ENCODE measurements at regions not wholly inside any gene's neighbourhood (a gene's known extent, or its start where the extent isn't known, plus 50 kb on each side); places are given as distances from the start of the nearest gene placed in this dataset.

DNA sequence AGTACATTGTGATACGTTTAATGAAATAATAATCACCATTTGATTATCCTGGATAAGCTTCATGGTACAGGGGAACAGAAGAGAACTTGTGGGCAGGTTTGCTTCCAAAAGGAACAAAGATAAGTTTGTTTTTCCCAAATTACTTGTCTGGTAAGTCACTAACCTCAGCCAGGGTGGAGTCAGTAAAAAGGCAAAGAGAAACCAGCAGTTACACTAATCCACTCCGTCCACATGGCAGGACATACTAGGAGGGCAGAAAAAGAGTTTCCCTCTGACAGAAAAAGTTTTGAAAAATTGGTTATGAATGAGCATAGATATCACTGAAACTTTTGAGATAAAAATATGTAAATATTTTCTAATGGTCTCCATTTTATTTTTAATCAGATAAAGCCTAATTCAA is 285.9 kb downstream of the IL15 start:
- intact Hi-C loops (cut with micrococcal nuclease): no loop called here
- no peak overlapping the region for H3K4me2 ChIP-seq (replicated peaks; ENCODE audit: extremely low read depth, low read length, poor library complexity, severe bottlenecking)
- Mint-ChIP-seq H3K9me3 (peaks cover 0 to 11% (median 2%) of the 10 kb centered on the region in 7 donors), H3K4me1 (no peaks in the 10 kb centered on the region), H3K27ac (no peak overlapping the region), H3K4me3 (no peak overlapping the region), H3K36me3 (no peaks in the 10 kb centered on the region), H3K27me3 (ENCODE audit: low read depth in 3 of 3) (peaks cover 0 to 2% (median 0%) of the 10 kb centered on the region in 3 donors)
- H4K20me1 ChIP-seq (ENCODE audit: insufficient read depth, low read length): no peaks in the 10 kb centered on the region
- no peaks in the 10 kb centered on the region for H3K27me3 ChIP-seq (ENCODE audit: control insufficient read depth in 2 of 2, insufficient read depth in 2 of 2, low read length in 2 of 2)
- no peak overlapping the region for H3K9ac ChIP-seq (ENCODE audit: insufficient read depth, low read length, poor library complexity, severe bottlenecking)
- TF ChIP-seq, protein P1, sequence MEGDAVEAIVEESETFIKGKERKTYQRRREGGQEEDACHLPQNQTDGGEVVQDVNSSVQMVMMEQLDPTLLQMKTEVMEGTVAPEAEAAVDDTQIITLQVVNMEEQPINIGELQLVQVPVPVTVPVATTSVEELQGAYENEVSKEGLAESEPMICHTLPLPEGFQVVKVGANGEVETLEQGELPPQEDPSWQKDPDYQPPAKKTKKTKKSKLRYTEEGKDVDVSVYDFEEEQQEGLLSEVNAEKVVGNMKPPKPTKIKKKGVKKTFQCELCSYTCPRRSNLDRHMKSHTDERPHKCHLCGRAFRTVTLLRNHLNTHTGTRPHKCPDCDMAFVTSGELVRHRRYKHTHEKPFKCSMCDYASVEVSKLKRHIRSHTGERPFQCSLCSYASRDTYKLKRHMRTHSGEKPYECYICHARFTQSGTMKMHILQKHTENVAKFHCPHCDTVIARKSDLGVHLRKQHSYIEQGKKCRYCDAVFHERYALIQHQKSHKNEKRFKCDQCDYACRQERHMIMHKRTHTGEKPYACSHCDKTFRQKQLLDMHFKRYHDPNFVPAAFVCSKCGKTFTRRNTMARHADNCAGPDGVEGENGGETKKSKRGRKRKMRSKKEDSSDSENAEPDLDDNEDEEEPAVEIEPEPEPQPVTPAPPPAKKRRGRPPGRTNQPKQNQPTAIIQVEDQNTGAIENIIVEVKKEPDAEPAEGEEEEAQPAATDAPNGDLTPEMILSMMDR (IDR thresholded peaks at IDR 0.05): no peak
- H3K4me3 ChIP-seq (replicated peaks in 1 of 3; ENCODE audit: low read depth in 2 of 3, low read length in 3 of 3): no peak overlapping the region
- no CpG with 5 or more reads among the region's 2 CpGs for WGBS (ENCODE audit: insufficient coverage)
- H2AFZ ChIP-seq (ENCODE audit: insufficient read depth, low read depth, low read length, poor library complexity, severe bottlenecking): no peak overlapping the region
- no peak overlapping the region for H3K27ac ChIP-seq (ENCODE audit: low read depth in 1 of 2, low read length in 2 of 2)
- H3K79me2 ChIP-seq (ENCODE audit: insufficient read depth, low read length): no peaks in the 10 kb centered on the region
- no peaks in the 10 kb centered on the region for H3K36me3 ChIP-seq (replicated peaks in 1 of 2; ENCODE audit: control insufficient read depth in 1 of 2, insufficient read depth in 2 of 2, low read length in 2 of 2)
- no peak for DNase-seq
- H3K4me1 ChIP-seq (ENCODE audit: control insufficient read depth in 1 of 2, insufficient read depth in 2 of 2, low read length in 2 of 2): no peaks in the 10 kb centered on the region
- no peaks in the 10 kb centered on the region for H3K9me3 ChIP-seq (replicated peaks in 1 of 2; ENCODE audit: control insufficient read depth in 1 of 2, insufficient read depth in 1 of 2, low read length in 2 of 2)

DNA sequence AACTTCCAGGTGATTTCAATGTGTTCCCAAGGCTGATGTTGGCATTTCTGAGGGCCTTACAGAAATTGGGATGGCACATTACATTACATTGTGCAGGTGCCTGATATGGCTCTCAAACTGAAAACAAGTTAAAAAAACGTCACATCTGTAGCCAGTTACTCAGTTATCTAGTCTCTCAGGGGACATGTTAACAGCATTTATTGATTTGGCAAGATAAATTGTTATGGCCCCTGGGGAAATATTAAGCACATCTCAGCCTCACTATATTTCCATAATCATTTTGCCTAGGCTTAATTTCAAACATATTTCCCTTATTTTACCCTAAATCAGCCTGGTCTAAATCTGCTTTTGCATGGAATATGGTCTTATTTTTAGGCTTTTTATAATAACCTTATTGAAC is 290.0 kb downstream of the IL15 start:
- TF ChIP-seq, protein P1 (IDR thresholded peaks at IDR 0.05): no peak
- H3K27ac Mint-ChIP-seq: no peak overlapping the region
- H3K36me3 ChIP-seq (replicated peaks in 1 of 2; ENCODE audit: control insufficient read depth in 1 of 2, insufficient read depth in 2 of 2, low read length in 2 of 2): no peaks in the 10 kb centered on the region
- H3K9me3 Mint-ChIP-seq: peaks cover 0 to 11% (median 3%) of the 10 kb centered on the region in 7 donors
- H3K9ac ChIP-seq (ENCODE audit: insufficient read depth, low read length, poor library complexity, severe bottlenecking): no peak overlapping the region
- H3K9me3 ChIP-seq (replicated peaks in 1 of 2; ENCODE audit: control insufficient read depth in 1 of 2, insufficient read depth in 1 of 2, low read length in 2 of 2): no peaks in the 10 kb centered on the region
- no peaks in the 10 kb centered on the region for H4K20me1 ChIP-seq (ENCODE audit: insufficient read depth, low read length)
- H3K4me2 ChIP-seq (replicated peaks; ENCODE audit: extremely low read depth, low read length, poor library complexity, severe bottlenecking): no peak overlapping the region
- H3K4me1 ChIP-seq (ENCODE audit: control insufficient read depth in 1 of 2, insufficient read depth in 2 of 2, low read length in 2 of 2): no peaks in the 10 kb centered on the region
- DNase-seq: no peak
- no peaks in the 10 kb centered on the region for H3K79me2 ChIP-seq (ENCODE audit: insufficient read depth, low read length)
- no peaks in the 10 kb centered on the region for H3K27me3 ChIP-seq (ENCODE audit: control insufficient read depth in 2 of 2, insufficient read depth in 2 of 2, low read length in 2 of 2)
- no CpG with 5 or more reads among the region's 1 CpG for WGBS (ENCODE audit: insufficient coverage)
- H3K4me3 Mint-ChIP-seq: no peak overlapping the region
- H3K27me3 Mint-ChIP-seq (ENCODE audit: low read depth in 3 of 3): peaks cover 0 to 2% (median 0%) of the 10 kb centered on the region in 3 donors
- H2AFZ ChIP-seq (ENCODE audit: insufficient read depth, low read depth, low read length, poor library complexity, severe bottlenecking): no peak overlapping the region
- H3K27ac ChIP-seq (ENCODE audit: low read depth in 1 of 2, low read length in 2 of 2): no peak overlapping the region
- H3K36me3 Mint-ChIP-seq: no peaks in the 10 kb centered on the region
- no peaks in the 10 kb centered on the region for H3K4me1 Mint-ChIP-seq
- intact Hi-C loops (cut with micrococcal nuclease): no loop called here
- H3K4me3 ChIP-seq (replicated peaks in 1 of 3; ENCODE audit: low read depth in 2 of 3, low read length in 3 of 3): no peak overlapping the region
